ENCODE measurements at regions not wholly inside any gene's neighbourhood (a gene's known extent, or its start where the extent isn't known, plus 50 kb on each side); places are given as distances from the start of the nearest gene placed in this dataset.

GRCh38 chr13:31440132-31440531 lies 240.4 kb downstream of the B3GLCT start:
- no peak overlapping the region for H3K9ac ChIP-seq (ENCODE audit: low read depth in 2 of 2, low read length in 2 of 2)
- no peaks in the 10 kb centered on the region for H3K27me3 ChIP-seq
- no peaks in the 10 kb centered on the region for H3K9me3 ChIP-seq
- H3K27ac ChIP-seq = no peak overlapping the region
- no peak for TF ChIP-seq CTCF (IDR thresholded peaks at IDR 0.05)
- no peaks in the 10 kb centered on the region for H3K4me1 ChIP-seq
- intact Hi-C loops (cut with DNase I) = no loop called here
- no peak overlapping the region for H3K4me3 ChIP-seq
- H3K36me3 ChIP-seq = no peaks in the 10 kb centered on the region
- DNase-seq = no peak

GRCh38 chr13:31441800-31442510 lies 242.2 kb downstream of the B3GLCT start:
- intact Hi-C loops (cut with DNase I) = no loop called here

GRCh38 chr13:31442571-31442970 lies 242.8 kb downstream of the B3GLCT start:
- no peak for TF ChIP-seq CTCF (IDR thresholded peaks at IDR 0.05)
- Histone ChIP-seq H3K27ac (no peak overlapping the region), H3K4me3 (no peak overlapping the region), H3K4me1 (no peaks in the 10 kb centered on the region), H3K27me3 (no peaks in the 10 kb centered on the region), H3K9me3 (no peaks in the 10 kb centered on the region), H3K36me3 (no peaks in the 10 kb centered on the region), H3K9ac (ENCODE audit: low read depth in 2 of 2, low read length in 2 of 2) (no peak overlapping the region)
- intact Hi-C loops (cut with DNase I) = no loop called here
- DNase-seq = no peak

More at GRCh38 chr13:31441800-31442510, 242.2 kb downstream of the B3GLCT start:
- H3K9ac ChIP-seq (ENCODE audit: low read depth in 2 of 2, low read length in 2 of 2) = no peak overlapping the region
- no peak for DNase-seq
- no peaks in the 10 kb centered on the region for H3K27me3 ChIP-seq
- H3K4me1 ChIP-seq = no peaks in the 10 kb centered on the region
- H3K9me3 ChIP-seq = no peaks in the 10 kb centered on the region
- TF ChIP-seq CTCF (IDR thresholded peaks at IDR 0.05) = no peak
- H3K4me3 ChIP-seq = no peak overlapping the region
- H3K36me3 ChIP-seq = no peaks in the 10 kb centered on the region
- no peak overlapping the region for H3K27ac ChIP-seq

GRCh38 chr13:31444266-31444856 lies 244.6 kb downstream of the B3GLCT start:
- Histone ChIP-seq H3K9ac (ENCODE audit: low read depth in 2 of 2, low read length in 2 of 2) (no peak overlapping the region), H3K9me3 (no peaks in the 10 kb centered on the region), H3K27me3 (no peaks in the 10 kb centered on the region), H3K4me3 (no peak overlapping the region), H3K36me3 (no peaks in the 10 kb centered on the region), H3K4me1 (no peaks in the 10 kb centered on the region), H3K27ac (no peak overlapping the region)
- TF ChIP-seq CTCF (IDR thresholded peaks at IDR 0.05) = no peak
- DNase-seq = no peak
- intact Hi-C loops (cut with DNase I) = no loop called here

GRCh38 chr13:31452525-31452924 lies 252.8 kb downstream of the B3GLCT start:
- no peaks in the 10 kb centered on the region for H3K36me3 ChIP-seq
- no peak for TF ChIP-seq CTCF (IDR thresholded peaks at IDR 0.05)
- H3K27me3 ChIP-seq = no peaks in the 10 kb centered on the region
- no peak for DNase-seq
- intact Hi-C loops (cut with DNase I) = no loop called here
- no peak overlapping the region for H3K4me3 ChIP-seq
- H3K9me3 ChIP-seq = no peaks in the 10 kb centered on the region
- no peaks in the 10 kb centered on the region for H3K4me1 ChIP-seq
- no peak overlapping the region for H3K9ac ChIP-seq (ENCODE audit: low read depth in 2 of 2, low read length in 2 of 2)
- H3K27ac ChIP-seq = no peak overlapping the region

Measured in colonic mucosa (tissue), 4 donors.